ENCODE measurements at regions not wholly inside any gene's neighbourhood (a gene's known extent, or its start where the extent isn't known, plus 50 kb on each side); places are given as distances from the start of the nearest gene placed in this dataset.

DNA sequence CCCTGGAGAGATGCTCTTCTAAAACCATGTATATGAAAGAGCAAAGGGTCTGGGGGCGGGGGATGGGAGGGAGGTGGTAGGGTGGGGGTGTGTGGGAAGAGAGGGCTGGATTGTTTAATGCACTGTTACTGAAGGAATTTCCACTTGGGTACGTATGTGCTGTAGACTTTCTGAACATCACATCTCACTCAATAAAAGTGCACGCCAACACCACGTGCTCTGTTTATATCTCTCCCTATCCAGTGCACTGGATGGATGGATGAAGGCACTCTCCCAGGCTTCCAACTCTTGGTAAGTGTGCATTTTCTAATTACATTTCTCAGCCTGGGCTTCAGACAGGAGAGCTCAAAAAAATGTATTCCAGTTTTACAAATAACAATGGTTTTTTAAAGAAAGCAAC lies 184.3 kb upstream of the SIX2 start:
- ChIA-PET POLR2A (no interaction called here), CTCF (no interaction called here)
- no peak for ATAC-seq
- H3K27ac Mint-ChIP-seq: no peak overlapping the region
- H3K4me3 Mint-ChIP-seq: no peak overlapping the region
- H3K4me1 Mint-ChIP-seq (ENCODE audit: low read depth): no peaks in the 10 kb centered on the region
- peaks cover 13% of the 10 kb centered on the region for H3K27me3 Mint-ChIP-seq
- TF ChIP-seq, protein P1, sequence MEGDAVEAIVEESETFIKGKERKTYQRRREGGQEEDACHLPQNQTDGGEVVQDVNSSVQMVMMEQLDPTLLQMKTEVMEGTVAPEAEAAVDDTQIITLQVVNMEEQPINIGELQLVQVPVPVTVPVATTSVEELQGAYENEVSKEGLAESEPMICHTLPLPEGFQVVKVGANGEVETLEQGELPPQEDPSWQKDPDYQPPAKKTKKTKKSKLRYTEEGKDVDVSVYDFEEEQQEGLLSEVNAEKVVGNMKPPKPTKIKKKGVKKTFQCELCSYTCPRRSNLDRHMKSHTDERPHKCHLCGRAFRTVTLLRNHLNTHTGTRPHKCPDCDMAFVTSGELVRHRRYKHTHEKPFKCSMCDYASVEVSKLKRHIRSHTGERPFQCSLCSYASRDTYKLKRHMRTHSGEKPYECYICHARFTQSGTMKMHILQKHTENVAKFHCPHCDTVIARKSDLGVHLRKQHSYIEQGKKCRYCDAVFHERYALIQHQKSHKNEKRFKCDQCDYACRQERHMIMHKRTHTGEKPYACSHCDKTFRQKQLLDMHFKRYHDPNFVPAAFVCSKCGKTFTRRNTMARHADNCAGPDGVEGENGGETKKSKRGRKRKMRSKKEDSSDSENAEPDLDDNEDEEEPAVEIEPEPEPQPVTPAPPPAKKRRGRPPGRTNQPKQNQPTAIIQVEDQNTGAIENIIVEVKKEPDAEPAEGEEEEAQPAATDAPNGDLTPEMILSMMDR (IDR thresholded peaks at IDR 0.05): no peak
- intact Hi-C loops (cut with micrococcal nuclease): no loop called here
- no peaks in the 10 kb centered on the region for H3K36me3 Mint-ChIP-seq (ENCODE audit: low read depth)
- no peaks in the 10 kb centered on the region for H3K9me3 Mint-ChIP-seq
- DNase-seq: no peak

DNA sequence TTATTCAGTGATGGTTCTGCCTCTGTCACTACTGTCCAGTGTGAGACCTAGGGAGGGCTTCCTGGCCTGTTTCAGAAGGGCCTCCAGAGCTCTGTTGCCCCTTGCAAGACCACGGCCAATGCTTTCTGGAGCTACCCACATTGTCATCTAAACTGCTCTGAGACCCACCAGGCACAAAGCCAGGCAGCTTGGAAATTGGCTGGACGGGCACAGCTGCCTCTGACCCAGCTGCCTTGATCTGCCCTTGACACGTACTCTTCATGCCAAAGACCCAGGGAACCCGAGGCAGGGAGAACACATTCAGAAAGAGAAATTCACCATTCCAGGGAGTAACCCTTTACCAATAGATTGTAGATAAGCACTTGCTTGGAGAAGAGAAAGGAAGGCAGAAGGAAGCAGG lies 183.7 kb upstream of the SIX2 start:
- POLR2A ChIA-PET: no interaction called here

DNA sequence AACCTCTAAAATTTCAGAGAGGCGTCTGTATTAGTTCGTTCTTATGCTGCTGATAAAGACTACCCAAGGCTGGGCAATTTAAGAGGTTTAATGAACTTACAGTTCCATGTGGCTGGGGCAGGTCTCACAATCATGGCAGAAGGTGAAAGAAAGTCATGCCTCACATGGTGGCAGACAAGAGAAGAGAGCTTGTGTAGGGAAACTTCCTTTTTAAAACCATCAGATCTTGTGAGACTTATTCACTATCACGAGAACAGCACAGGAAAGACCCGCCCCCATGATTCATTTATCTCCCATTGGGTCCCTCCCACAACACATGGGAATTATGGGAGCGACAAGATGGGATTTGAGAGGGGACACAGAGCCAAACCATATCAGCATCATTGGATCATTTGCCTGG lies 183.2 kb upstream of the SIX2 start:
- Mint-ChIP-seq H3K27ac (no peak overlapping the region), H3K4me3 (no peak overlapping the region), H3K4me1 (ENCODE audit: low read depth) (no peaks in the 10 kb centered on the region), H3K36me3 (ENCODE audit: low read depth) (no peaks in the 10 kb centered on the region), H3K9me3 (no peaks in the 10 kb centered on the region), H3K27me3 (peaks cover 22% of the 10 kb centered on the region)
- CTCF ChIA-PET: no interaction called here
- DNase-seq (no peak), ATAC-seq (no peak)
- TF ChIP-seq, protein P1 (IDR thresholded peaks at IDR 0.05): no peak
- POLR2A ChIA-PET: no interaction called here
- intact Hi-C loops (cut with micrococcal nuclease): no loop called here

More for the DNA sequence above, 183.7 kb upstream of the SIX2 start:
- no peak overlapping the region for H3K27ac Mint-ChIP-seq
- no peaks in the 10 kb centered on the region for H3K9me3 Mint-ChIP-seq
- DNase-seq: no peak
- TF ChIP-seq, protein P1 (IDR thresholded peaks at IDR 0.05): no peak
- CTCF ChIA-PET: no interaction called here
- peaks cover 18% of the 10 kb centered on the region for H3K27me3 Mint-ChIP-seq
- ATAC-seq: no peak
- H3K36me3 Mint-ChIP-seq (ENCODE audit: low read depth): no peaks in the 10 kb centered on the region
- no peak overlapping the region for H3K4me3 Mint-ChIP-seq
- intact Hi-C loops (cut with micrococcal nuclease): no loop called here
- H3K4me1 Mint-ChIP-seq (ENCODE audit: low read depth): no peaks in the 10 kb centered on the region

DNA sequence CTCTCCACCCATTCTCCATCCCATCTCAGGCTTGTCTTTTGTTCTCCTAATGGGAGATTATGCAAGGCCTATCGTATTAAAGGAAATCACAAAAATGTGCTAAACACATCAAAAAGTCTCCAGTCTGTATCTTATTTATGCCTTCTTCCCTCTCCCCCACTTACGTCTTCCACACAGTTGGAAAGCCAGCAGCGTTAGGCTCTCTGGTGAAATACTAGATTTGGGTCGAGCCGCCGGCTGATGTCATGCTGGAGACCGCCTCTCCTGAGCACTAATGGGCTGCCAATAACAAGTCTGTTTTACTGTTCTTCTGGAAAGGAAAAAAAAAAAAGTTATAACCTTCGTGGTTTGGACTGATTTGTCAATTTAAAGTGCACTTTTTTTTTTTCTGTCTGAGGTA lies 182.7 kb upstream of the SIX2 start:
- intact Hi-C loops (cut with micrococcal nuclease): no loop called here
- H3K9me3 Mint-ChIP-seq: no peaks in the 10 kb centered on the region
- DNase-seq (no peak), ATAC-seq (no peak)
- POLR2A ChIA-PET: no interaction called here
- H3K27me3 Mint-ChIP-seq: peaks cover 22% of the 10 kb centered on the region
- TF ChIP-seq, protein P1 (IDR thresholded peaks at IDR 0.05): no peak
- H3K4me1 Mint-ChIP-seq (ENCODE audit: low read depth): no peaks in the 10 kb centered on the region
- CTCF ChIA-PET: no interaction called here
- H3K4me3 Mint-ChIP-seq: no peak overlapping the region
- H3K36me3 Mint-ChIP-seq (ENCODE audit: low read depth): no peaks in the 10 kb centered on the region
- no peak overlapping the region for H3K27ac Mint-ChIP-seq

DNA sequence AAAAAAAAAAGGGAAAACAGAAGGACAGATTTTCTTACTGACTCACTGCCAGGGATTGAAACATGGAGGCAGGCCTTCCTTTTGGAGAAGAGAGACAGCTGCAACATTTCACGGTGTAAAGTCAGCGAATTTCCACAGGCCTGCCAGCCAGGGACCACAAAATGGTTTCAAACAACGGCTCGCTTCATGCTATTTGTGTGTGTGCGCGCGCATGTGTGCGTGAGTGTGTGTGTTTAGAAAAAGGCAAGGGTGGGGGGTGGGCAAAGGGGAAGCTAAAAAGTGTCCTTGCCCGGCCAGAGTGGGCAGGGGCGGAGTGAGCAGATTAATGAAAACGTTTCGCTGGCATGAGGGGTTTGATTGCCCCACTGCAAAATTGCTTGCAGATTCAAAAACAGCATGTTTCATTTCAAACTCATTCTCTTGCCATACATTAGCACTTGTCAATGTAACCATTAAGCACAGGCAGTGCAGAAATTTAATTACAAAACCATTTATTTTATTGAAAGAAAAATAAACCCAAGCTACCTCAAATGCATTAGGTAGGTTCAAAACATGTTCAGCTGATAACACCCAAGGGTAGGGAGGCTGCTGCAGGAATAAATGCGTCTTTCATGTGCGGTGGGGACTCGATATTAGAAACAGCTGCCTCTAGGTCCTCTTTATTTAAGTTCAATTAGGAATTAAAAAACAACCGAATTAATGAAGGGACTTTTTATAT lies 182.1 kb upstream of the SIX2 start:
- DNase-seq: no peak
- Mint-ChIP-seq H3K27me3 (peaks cover 22% of the 10 kb centered on the region), H3K4me3 (no peak overlapping the region), H3K27ac (no peak overlapping the region), H3K9me3 (no peaks in the 10 kb centered on the region), H3K4me1 (ENCODE audit: low read depth) (no peaks in the 10 kb centered on the region), H3K36me3 (ENCODE audit: low read depth) (no peaks in the 10 kb centered on the region)
- ChIA-PET POLR2A (no interaction called here), CTCF (no interaction called here)
- TF ChIP-seq, protein P1 (IDR thresholded peaks at IDR 0.05): no peak
- no peak for ATAC-seq
- intact Hi-C loops (cut with micrococcal nuclease): no loop called here
